HG02678 (cell line): ENCODE measurements at regions not wholly inside any gene's neighbourhood (a gene's known extent, or its start where the extent isn't known, plus 50 kb on each side); places are given as distances from the start of the nearest gene placed in this dataset.
"Not testable (repeated sequence)": the region's sequence is repeated elsewhere in the genome, so short reads cannot be mapped to it uniquely, and the experiment has no call there.

Experiments used
- ATAC-seq: cut with Tn5 transposase; IDR thresholded peaks from one replicate; pipeline ENCODE4 v1.9.1; 2021; ENCODE audit warnings: mild to moderate bottlenecking, moderate library complexity; ENCODE audit not compliant: unreplicated experiment

GRCh38 chr14:40216408-40216807 lies 784.2 kb upstream of the FBXO33 start:
- not testable (repeated sequence) for ATAC-seq

GRCh38 chr14:40213701-40214100 lies 781.5 kb upstream of the FBXO33 start:
- ATAC-seq: no peak

GRCh38 chr14:40204441-40205175 lies 772.4 kb upstream of the FBXO33 start:
- no peak for ATAC-seq

GRCh38 chr14:40199101-40199500 lies 766.9 kb upstream of the FBXO33 start:
- ATAC-seq: no peak

- no peak for ATAC-seq
These were observed 765.1 kb upstream of the FBXO33 start for GRCh38 chr14:40197344-40197743.

- no peak for ATAC-seq
These were observed 755.8 kb upstream of the FBXO33 start for GRCh38 chr14:40188006-40188405.

- ATAC-seq: no peak
These were observed 731.9 kb upstream of the FBXO33 start for GRCh38 chr14:40164083-40164482.

- no peak for ATAC-seq
These were observed 707.4 kb upstream of the FBXO33 start for GRCh38 chr14:40139657-40140056.

GRCh38 chr14:40133463-40133862 lies 701.2 kb upstream of the FBXO33 start:
- no peak for ATAC-seq

- ATAC-seq: no peak
These were observed 696.9 kb upstream of the FBXO33 start for GRCh38 chr14:40129159-40129558.

GRCh38 chr14:40123816-40124215 lies 691.6 kb upstream of the FBXO33 start:
- ATAC-seq: no peak

- peak; percentile 41 for ATAC-seq
These were observed 690.9 kb upstream of the FBXO33 start for GRCh38 chr14:40122968-40123648.

GRCh38 chr14:40119765-40120164 lies 687.5 kb upstream of the FBXO33 start:
- ATAC-seq: peak; percentile 65

- ATAC-seq: peak; percentile 16
These were observed 687.1 kb upstream of the FBXO33 start for GRCh38 chr14:40119321-40119720.

GRCh38 chr14:40115583-40115982 lies 683.4 kb upstream of the FBXO33 start:
- no peak for ATAC-seq

- ATAC-seq: no peak
These were observed 681.4 kb upstream of the FBXO33 start for GRCh38 chr14:40113671-40114070.

- no peak for ATAC-seq
These were observed 668.4 kb upstream of the FBXO33 start for GRCh38 chr14:40100544-40101196.

- no peak for ATAC-seq
These were observed 667.1 kb upstream of the FBXO33 start for GRCh38 chr14:40099316-40099715.

GRCh38 chr14:40098468-40098867 lies 666.2 kb upstream of the FBXO33 start:
- no peak for ATAC-seq

GRCh38 chr14:40096968-40097367 lies 664.7 kb upstream of the FBXO33 start:
- no peak for ATAC-seq

- ATAC-seq: no peak
These were observed 661.6 kb upstream of the FBXO33 start for GRCh38 chr14:40093800-40094199.

- ATAC-seq: no peak
These were observed 641.9 kb upstream of the FBXO33 start for GRCh38 chr14:40074169-40074568.
